DND-41 (cell line): ENCODE measurements at regions not wholly inside any gene's neighbourhood (a gene's known extent, or its start where the extent isn't known, plus 50 kb on each side); places are given as distances from the start of the nearest gene placed in this dataset.

ENCODE experiments used
- ATAC-seq: fragments of 200-7000 bp; cut with Tn5 transposase; 3 replicates; pipeline ENCODE4 v1.9.1; 2021; ENCODE audit warnings: low read depth; ENCODE audit not compliant: insufficient read depth
- DNase-seq: peaks from one replicate; pipeline ENCODE4 v3.0.0-alpha.2; 2020
- H2AFZ ChIP-seq: 2 replicates; pipeline ENCODE4 v1.6.0; 2012; ENCODE audit warnings: low read depth, low read length
- H3K27ac ChIP-seq: 2 replicates; pipeline ENCODE4 v1.5.1; 2012; ENCODE audit warnings: low read length, inconsistent platforms
- H3K27me3 ChIP-seq: fragments of 200-600 bp; sonication (generic); 2 replicates; pipeline ENCODE4 v1.6.0; 2012; ENCODE audit warnings: low read length, mild to moderate bottlenecking, inconsistent platforms; ENCODE audit not compliant: insufficient read depth, poor library complexity
- H3K36me3 ChIP-seq: 2 replicates; pipeline ENCODE4 v1.5.1; 2012; ENCODE audit warnings: low read length, inconsistent platforms; ENCODE audit not compliant: insufficient read depth
- H3K4me1 ChIP-seq: 2 replicates; pipeline ENCODE4 v1.5.1; 2012; ENCODE audit warnings: mild to moderate bottlenecking, low read length; ENCODE audit not compliant: insufficient read depth
- H3K4me2 ChIP-seq: 2 replicates; pipeline ENCODE4 v1.6.0; 2012; ENCODE audit warnings: mild to moderate bottlenecking, moderate library complexity, low read length, inconsistent platforms; ENCODE audit not compliant: insufficient read depth
- H3K4me3 ChIP-seq, 2 experiments: fragments of 200-600 bp in 1 of 2; shearing (Covaris generic) in 1 of 2; 2 replicates each; pipeline ENCODE4 v1.5.1; 2012 to 2016; ENCODE audit warnings: inconsistent platforms in 2 of 2, low read length in 2 of 2, mild to moderate bottlenecking in 2 of 2, low read depth in 1 of 2, moderate library complexity in 1 of 2
- H3K79me2 ChIP-seq: 2 replicates; pipeline ENCODE4 v1.6.0; 2012; ENCODE audit warnings: low read length, inconsistent platforms; ENCODE audit not compliant: insufficient read depth
- H3K9ac ChIP-seq: 2 replicates; pipeline ENCODE4 v1.6.0; 2012; ENCODE audit warnings: low read depth, mild to moderate bottlenecking, inconsistent platforms, low read length, moderate library complexity
- H3K9me3 ChIP-seq: 2 replicates; pipeline ENCODE4 v1.5.1; 2012; ENCODE audit warnings: low read length, moderate library complexity, mild to moderate bottlenecking, inconsistent platforms; ENCODE audit not compliant: insufficient read depth, severe bottlenecking
- H4K20me1 ChIP-seq: 2 replicates; pipeline ENCODE4 v1.6.0; 2012; ENCODE audit warnings: low read length; ENCODE audit not compliant: insufficient read depth
- EZH2 ChIP-seq: IDR thresholded peaks from 3 replicates; pipeline ENCODE4 v1.6.1; 2012; ENCODE audit warnings: borderline replicate concordance, low read depth, mild to moderate bottlenecking, moderate library complexity, low read length, inconsistent platforms; ENCODE audit not compliant: severe bottlenecking
- TF ChIP-seq, protein P1 (sequence below): IDR thresholded peaks from 2 replicates; pipeline ENCODE4 v1.5.1; 2012; ENCODE audit warnings: borderline replicate concordance, low read length, moderate library complexity, mild to moderate bottlenecking; ENCODE audit not compliant: poor library complexity, severe bottlenecking; ENCODE audit errors: extremely low read depth

DNA sequence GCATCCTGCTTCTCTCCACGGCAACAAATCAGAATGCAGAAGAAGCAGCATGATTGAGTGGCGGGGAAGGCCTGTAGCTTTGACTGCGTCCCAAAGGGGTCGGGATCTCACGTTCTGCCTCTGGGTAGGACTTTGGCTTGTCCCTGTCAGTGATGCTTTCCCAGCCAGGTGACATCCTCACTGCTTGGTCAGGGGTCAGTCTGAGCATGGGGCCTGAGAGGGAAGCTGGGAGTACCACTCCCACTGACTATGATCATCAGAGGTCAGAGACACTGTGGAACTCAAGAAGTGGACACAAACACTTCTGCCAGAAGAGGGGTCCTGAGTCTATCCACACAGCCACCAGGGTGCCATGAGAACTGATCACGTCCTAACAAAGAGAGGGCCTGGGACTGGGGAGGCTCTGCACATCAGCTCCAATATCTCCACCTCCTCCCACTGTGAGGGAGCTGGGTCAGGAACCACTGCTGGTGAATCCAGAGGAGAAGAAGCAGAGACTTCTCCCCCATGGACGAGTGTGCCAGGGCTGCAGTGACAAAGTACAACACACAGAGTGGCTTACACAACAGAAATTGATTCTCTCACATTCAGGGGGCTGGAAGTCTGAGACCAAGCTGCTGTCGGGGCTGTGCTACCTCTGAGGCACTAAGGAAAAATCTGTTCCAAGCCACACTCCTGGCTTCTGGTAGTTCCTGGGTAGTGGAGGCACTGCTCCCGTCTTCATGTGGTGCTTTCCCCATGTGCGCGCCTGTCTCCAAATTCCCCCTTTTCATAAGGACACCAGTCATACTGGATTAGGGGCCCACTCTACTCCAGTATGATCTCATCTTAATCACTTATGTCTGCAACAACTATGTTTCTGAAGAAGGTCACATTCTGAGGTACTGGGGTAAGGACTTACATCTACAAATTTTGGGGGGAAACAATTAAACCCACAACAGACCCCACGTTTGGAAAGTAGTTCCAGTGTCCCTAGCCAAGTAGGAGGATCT, 131.1 kb downstream of the CYP26A1 start:
- no peak overlapping the region for H3K27ac ChIP-seq
- no peaks in the 10 kb centered on the region for H3K4me1 ChIP-seq
- no peak for TF ChIP-seq EZH2
- TF ChIP-seq, protein P1, sequence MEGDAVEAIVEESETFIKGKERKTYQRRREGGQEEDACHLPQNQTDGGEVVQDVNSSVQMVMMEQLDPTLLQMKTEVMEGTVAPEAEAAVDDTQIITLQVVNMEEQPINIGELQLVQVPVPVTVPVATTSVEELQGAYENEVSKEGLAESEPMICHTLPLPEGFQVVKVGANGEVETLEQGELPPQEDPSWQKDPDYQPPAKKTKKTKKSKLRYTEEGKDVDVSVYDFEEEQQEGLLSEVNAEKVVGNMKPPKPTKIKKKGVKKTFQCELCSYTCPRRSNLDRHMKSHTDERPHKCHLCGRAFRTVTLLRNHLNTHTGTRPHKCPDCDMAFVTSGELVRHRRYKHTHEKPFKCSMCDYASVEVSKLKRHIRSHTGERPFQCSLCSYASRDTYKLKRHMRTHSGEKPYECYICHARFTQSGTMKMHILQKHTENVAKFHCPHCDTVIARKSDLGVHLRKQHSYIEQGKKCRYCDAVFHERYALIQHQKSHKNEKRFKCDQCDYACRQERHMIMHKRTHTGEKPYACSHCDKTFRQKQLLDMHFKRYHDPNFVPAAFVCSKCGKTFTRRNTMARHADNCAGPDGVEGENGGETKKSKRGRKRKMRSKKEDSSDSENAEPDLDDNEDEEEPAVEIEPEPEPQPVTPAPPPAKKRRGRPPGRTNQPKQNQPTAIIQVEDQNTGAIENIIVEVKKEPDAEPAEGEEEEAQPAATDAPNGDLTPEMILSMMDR, result no peak
- no peaks in the 10 kb centered on the region for H3K36me3 ChIP-seq
- H3K4me3 ChIP-seq, result no peak overlapping the region
- no peak overlapping the region for H2AFZ ChIP-seq
- H3K9ac ChIP-seq, result no peak overlapping the region
- H4K20me1 ChIP-seq, result no peaks in the 10 kb centered on the region
- no peaks in the 10 kb centered on the region for H3K9me3 ChIP-seq
- no peak overlapping the region for H3K4me2 ChIP-seq
- DNase-seq (no peak), ATAC-seq (no peak)
- H3K27me3 ChIP-seq, result peaks cover 6% of the 10 kb centered on the region
- no peaks in the 10 kb centered on the region for H3K79me2 ChIP-seq

DNA sequence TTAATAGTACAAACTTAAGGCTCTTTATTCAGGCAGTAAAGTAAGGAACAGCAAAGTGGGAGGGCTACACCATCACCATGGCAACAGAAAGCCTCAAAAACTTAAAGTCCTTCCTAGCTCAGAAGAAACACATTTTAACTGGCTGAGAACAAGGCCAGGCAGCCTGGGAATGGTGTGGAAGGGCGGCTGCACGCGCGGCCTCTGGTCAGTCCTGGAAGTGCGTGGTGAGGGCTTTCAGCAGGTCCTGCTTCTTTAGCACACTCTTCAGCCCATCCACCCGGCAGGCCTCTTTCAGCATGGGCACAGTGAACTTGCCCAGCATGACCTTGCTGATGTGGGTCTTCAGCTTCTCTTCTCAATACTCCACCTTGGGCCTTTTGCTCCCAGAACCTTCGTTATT, 133.0 kb downstream of the CYP26A1 start:
- Histone ChIP-seq H3K4me2 (no peak overlapping the region), H3K9me3 (no peaks in the 10 kb centered on the region), H4K20me1 (no peaks in the 10 kb centered on the region), H3K4me1 (no peaks in the 10 kb centered on the region), H3K9ac (no peak overlapping the region), H3K27me3 (peaks cover 4% of the 10 kb centered on the region), H3K36me3 (no peaks in the 10 kb centered on the region), H3K4me3 (no peak overlapping the region), H2AFZ (no peak overlapping the region), H3K27ac (no peak overlapping the region), H3K79me2 (no peaks in the 10 kb centered on the region)
- ATAC-seq (no peak), DNase-seq (no peak)
- TF ChIP-seq EZH2, result no peak
- TF ChIP-seq, protein P1, result no peak

DNA sequence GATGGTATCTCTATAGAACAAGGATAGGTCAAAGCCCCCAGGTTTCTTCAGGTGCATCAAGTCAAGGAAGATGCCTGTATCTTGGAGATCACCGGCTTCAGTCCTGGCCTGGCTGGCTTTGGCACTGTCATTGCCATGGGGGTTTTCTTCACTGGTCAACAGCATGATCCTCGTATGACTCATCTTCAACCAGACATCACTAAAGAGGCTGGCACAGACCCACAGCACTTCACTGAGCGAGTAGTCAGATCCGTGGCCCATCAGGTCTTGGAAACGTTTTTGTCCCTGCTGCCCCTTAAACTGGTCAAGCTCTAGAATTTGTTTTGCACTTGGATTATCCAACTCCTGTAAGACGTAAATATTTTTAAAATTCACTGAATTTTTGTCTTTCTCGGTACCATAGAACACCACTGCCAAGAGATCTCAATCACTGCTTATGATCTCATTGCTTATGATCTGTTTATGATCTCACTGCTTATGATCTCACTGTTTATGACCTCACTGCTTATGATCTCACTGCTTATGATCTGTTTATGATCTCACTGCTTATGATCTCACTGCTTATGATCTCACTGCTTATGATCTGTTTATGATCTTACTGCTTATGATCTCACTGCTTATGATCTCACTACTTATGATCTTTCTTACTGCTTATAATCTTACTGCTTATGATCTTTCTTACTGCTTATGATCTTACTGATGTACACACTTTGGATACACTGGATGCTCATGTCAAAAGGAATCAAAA, 135.2 kb downstream of the CYP26A1 start:
- Histone ChIP-seq H3K4me1 (no peaks in the 10 kb centered on the region), H2AFZ (no peak overlapping the region), H3K4me2 (no peak overlapping the region), H3K36me3 (no peaks in the 10 kb centered on the region), H3K27ac (no peak overlapping the region), H3K27me3 (peaks cover 4% of the 10 kb centered on the region), H3K9ac (no peak overlapping the region), H3K79me2 (no peaks in the 10 kb centered on the region), H3K9me3 (no peaks in the 10 kb centered on the region), H3K4me3 (no peak overlapping the region), H4K20me1 (no peaks in the 10 kb centered on the region)
- TF ChIP-seq EZH2, result no peak
- TF ChIP-seq, protein P1, result no peak
- no peak for DNase-seq
- ATAC-seq, result no peak
